SK-N-SH treated with all-trans-retinoic acid at 6 μM for 48 hours (cell line): ENCODE measurements at regions not wholly inside any gene's neighbourhood (a gene's known extent, or its start where the extent isn't known, plus 50 kb on each side); places are given as distances from the start of the nearest gene placed in this dataset.

ENCODE experiments used
- ATAC-seq: fragments of 200-7000 bp; cut with Tn5 transposase; 3 replicates; pipeline ENCODE4 v1.9.1; 2020; ENCODE audit warnings: mild to moderate bottlenecking, moderate library complexity
- ARNTL ChIP-seq: fragments of 450-650 bp; formaldehyde crosslinking; IDR thresholded peaks from 2 replicates; pipeline ENCODE4 v1.5.0; 2020; ENCODE audit warnings: low read depth, mild to moderate bottlenecking, moderate library complexity, borderline replicate concordance
- BACH2 ChIP-seq: fragments of 250-450 bp; sonication (Bioruptor Pico); IDR thresholded peaks from 2 replicates; pipeline ENCODE4 v1.9.0; 2021; ENCODE audit warnings: mild to moderate bottlenecking, borderline replicate concordance
- CREB5 ChIP-seq: fragments of 250-450 bp; sonication (Bioruptor Pico); IDR thresholded peaks from 2 replicates; pipeline ENCODE4 v1.5.1; 2020; ENCODE audit warnings: low read depth, mild to moderate bottlenecking, moderate library complexity
- CSDC2 ChIP-seq: fragments of 250-450 bp; sonication (Bioruptor Pico); IDR thresholded peaks from 2 replicates; pipeline ENCODE4 v1.5.0; 2020; ENCODE audit warnings: mild to moderate bottlenecking, moderate library complexity
- ESRRG ChIP-seq: fragments of 250-450 bp; sonication (Bioruptor Pico); IDR thresholded peaks from 2 replicates; pipeline ENCODE4 v1.6.1; 2021; ENCODE audit warnings: mild to moderate bottlenecking
- GLIS3 ChIP-seq: fragments of 250-450 bp; sonication (Bioruptor Pico); IDR thresholded peaks from 2 replicates; pipeline ENCODE4 v1.5.0; 2020; ENCODE audit warnings: mild to moderate bottlenecking, moderate library complexity
- ISL1 ChIP-seq: fragments of 250-450 bp; sonication (Bioruptor Pico); IDR thresholded peaks from 2 replicates; pipeline ENCODE4 v2.1.2; 2022; ENCODE audit warnings: mild to moderate bottlenecking, moderate library complexity
- OSR1 ChIP-seq: fragments of 250-450 bp; sonication (Bioruptor Pico); IDR thresholded peaks from 2 replicates; pipeline ENCODE4 v1.8.0; 2022; ENCODE audit warnings: moderate library complexity, mild to moderate bottlenecking, inconsistent platforms
- PPARA ChIP-seq: fragments of 250-450 bp; sonication (Bioruptor Pico); IDR thresholded peaks from 2 replicates; pipeline ENCODE4 v1.5.0; 2020; ENCODE audit warnings: mild to moderate bottlenecking, borderline replicate concordance
- RARB ChIP-seq: fragments of 250-450 bp; sonication (Bioruptor Pico); IDR thresholded peaks from 2 replicates; pipeline ENCODE4 v1.8.0; 2021; ENCODE audit warnings: mild to moderate bottlenecking, moderate library complexity
- SNAI2 ChIP-seq: fragments of 250-450 bp; sonication (Bioruptor Pico); IDR thresholded peaks from 2 replicates; pipeline ENCODE4 v1.5.0; 2020; ENCODE audit warnings: mild to moderate bottlenecking, moderate library complexity
- TCF4 ChIP-seq: fragments of 250-450 bp; sonication (Bioruptor Pico); IDR thresholded peaks from 2 replicates; pipeline ENCODE4 v1.8.0; 2021; ENCODE audit warnings: mild to moderate bottlenecking, moderate library complexity, borderline replicate concordance
- TOX ChIP-seq: fragments of 250-450 bp; sonication (Bioruptor Pico); IDR thresholded peaks from 2 replicates; pipeline ENCODE4 v1.8.0; 2021; ENCODE audit warnings: mild to moderate bottlenecking, moderate library complexity, borderline replicate concordance
- ZC3H10 ChIP-seq: fragments of 250-450 bp; sonication (Bioruptor Pico); IDR thresholded peaks from 2 replicates; pipeline ENCODE4 v1.5.1; 2021; ENCODE audit warnings: mild to moderate bottlenecking, moderate library complexity
- ZFP3 ChIP-seq: fragments of 250-450 bp; sonication (Bioruptor Pico); IDR thresholded peaks from 2 replicates; pipeline ENCODE4 v1.5.0; 2020; ENCODE audit warnings: mild to moderate bottlenecking, moderate library complexity
- ZFP30 ChIP-seq: fragments of 450-650 bp; formaldehyde crosslinking; IDR thresholded peaks from 2 replicates; pipeline ENCODE4 v1.5.0; 2022; ENCODE audit warnings: mild to moderate bottlenecking, moderate library complexity
- ZNF565 ChIP-seq: fragments of 450-650 bp; formaldehyde crosslinking; conservative IDR thresholded peaks from 2 replicates; pipeline ENCODE4 v1.5.0; 2020; ENCODE audit warnings: low read depth, mild to moderate bottlenecking, moderate library complexity
- ZNF70 ChIP-seq: fragments of 450-650 bp; formaldehyde crosslinking; IDR thresholded peaks from 2 replicates; pipeline ENCODE4 v1.5.0; 2020; ENCODE audit warnings: mild to moderate bottlenecking, moderate library complexity
- ZNF8 ChIP-seq: fragments of 450-650 bp; formaldehyde crosslinking; IDR thresholded peaks from 2 replicates; pipeline ENCODE4 v1.5.0; 2020; ENCODE audit warnings: mild to moderate bottlenecking, moderate library complexity
- TF ChIP-seq, protein P1 (sequence below): fragments of 250-450 bp; sonication (Bioruptor Pico); IDR thresholded peaks from 2 replicates; pipeline ENCODE4 v1.5.0; 2020; ENCODE audit warnings: mild to moderate bottlenecking, moderate library complexity
- TF ChIP-seq, protein P2 (sequence below): fragments of 250-450 bp; sonication (Bioruptor Pico); IDR thresholded peaks from 2 replicates; pipeline ENCODE4 v1.5.1; 2021; ENCODE audit warnings: mild to moderate bottlenecking, moderate library complexity
- TF ChIP-seq, protein P3 (sequence below): fragments of 250-450 bp; sonication (Bioruptor Pico); IDR thresholded peaks from 2 replicates; pipeline ENCODE4 v1.8.0; 2021; ENCODE audit warnings: low read depth, mild to moderate bottlenecking, moderate library complexity, borderline replicate concordance

DNA sequence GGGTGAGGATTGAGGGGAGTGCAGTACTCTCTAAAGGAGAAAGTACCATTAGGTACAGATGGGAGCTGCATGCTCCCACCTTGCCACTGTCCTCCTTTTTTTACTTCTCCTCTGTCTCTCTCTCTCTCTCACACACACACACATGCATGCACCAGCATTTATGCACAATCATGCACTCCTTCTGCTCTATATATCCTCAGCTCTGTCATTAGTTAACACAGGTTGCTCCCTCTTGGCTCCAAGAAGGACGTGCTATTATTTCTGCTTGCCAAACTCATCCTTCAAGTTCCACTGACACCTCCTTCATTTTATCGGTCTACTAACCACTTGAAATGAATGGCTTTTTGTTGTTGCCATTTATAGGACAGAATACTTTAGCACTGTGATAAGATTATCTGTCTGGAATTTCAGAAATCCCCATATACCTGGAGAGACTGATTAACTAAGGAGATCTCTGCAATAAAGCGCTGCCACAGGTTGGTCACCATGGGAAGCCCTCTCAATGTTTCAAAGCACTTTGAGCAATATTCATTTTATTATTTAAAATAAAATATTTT is 178.5 kb upstream of the TRIB2 start:
- no peak for ATAC-seq
- TF ChIP-seq ZNF565 (no peak), PPARA (CRISPR knock-in tag) (no peak), CREB5 (CRISPR knock-in tag) (no peak), ZFP3 (CRISPR knock-in tag) (no peak), ISL1 (CRISPR knock-in tag) (no peak), OSR1 (no peak), ZNF70 (CRISPR knock-in tag) (no peak), ESRRG (CRISPR knock-in tag) (no peak), ZC3H10 (no peak), ARNTL (CRISPR knock-in tag) (no peak), SNAI2 (CRISPR knock-in tag) (no peak), TCF4 (no peak), ZNF8 (CRISPR knock-in tag) (no peak), TOX (CRISPR knock-in tag) (no peak), GLIS3 (CRISPR knock-in tag) (no peak)
- TF ChIP-seq, protein P1, sequence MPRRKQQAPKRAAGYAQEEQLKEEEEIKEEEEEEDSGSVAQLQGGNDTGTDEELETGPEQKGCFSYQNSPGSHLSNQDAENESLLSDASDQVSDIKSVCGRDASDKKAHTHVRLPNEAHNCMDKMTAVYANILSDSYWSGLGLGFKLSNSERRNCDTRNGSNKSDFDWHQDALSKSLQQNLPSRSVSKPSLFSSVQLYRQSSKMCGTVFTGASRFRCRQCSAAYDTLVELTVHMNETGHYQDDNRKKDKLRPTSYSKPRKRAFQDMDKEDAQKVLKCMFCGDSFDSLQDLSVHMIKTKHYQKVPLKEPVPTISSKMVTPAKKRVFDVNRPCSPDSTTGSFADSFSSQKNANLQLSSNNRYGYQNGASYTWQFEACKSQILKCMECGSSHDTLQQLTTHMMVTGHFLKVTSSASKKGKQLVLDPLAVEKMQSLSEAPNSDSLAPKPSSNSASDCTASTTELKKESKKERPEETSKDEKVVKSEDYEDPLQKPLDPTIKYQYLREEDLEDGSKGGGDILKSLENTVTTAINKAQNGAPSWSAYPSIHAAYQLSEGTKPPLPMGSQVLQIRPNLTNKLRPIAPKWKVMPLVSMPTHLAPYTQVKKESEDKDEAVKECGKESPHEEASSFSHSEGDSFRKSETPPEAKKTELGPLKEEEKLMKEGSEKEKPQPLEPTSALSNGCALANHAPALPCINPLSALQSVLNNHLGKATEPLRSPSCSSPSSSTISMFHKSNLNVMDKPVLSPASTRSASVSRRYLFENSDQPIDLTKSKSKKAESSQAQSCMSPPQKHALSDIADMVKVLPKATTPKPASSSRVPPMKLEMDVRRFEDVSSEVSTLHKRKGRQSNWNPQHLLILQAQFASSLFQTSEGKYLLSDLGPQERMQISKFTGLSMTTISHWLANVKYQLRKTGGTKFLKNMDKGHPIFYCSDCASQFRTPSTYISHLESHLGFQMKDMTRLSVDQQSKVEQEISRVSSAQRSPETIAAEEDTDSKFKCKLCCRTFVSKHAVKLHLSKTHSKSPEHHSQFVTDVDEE (CRISPR knock-in tag), result no peak
- TF ChIP-seq, protein P2, sequence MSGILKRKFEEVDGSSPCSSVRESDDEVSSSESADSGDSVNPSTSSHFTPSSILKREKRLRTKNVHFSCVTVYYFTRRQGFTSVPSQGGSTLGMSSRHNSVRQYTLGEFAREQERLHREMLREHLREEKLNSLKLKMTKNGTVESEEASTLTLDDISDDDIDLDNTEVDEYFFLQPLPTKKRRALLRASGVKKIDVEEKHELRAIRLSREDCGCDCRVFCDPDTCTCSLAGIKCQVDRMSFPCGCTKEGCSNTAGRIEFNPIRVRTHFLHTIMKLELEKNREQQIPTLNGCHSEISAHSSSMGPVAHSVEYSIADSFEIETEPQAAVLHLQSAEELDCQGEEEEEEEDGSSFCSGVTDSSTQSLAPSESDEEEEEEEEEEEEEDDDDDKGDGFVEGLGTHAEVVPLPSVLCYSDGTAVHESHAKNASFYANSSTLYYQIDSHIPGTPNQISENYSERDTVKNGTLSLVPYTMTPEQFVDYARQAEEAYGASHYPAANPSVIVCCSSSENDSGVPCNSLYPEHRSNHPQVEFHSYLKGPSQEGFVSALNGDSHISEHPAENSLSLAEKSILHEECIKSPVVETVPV (CRISPR knock-in tag), result no peak
- TF ChIP-seq, protein P3, sequence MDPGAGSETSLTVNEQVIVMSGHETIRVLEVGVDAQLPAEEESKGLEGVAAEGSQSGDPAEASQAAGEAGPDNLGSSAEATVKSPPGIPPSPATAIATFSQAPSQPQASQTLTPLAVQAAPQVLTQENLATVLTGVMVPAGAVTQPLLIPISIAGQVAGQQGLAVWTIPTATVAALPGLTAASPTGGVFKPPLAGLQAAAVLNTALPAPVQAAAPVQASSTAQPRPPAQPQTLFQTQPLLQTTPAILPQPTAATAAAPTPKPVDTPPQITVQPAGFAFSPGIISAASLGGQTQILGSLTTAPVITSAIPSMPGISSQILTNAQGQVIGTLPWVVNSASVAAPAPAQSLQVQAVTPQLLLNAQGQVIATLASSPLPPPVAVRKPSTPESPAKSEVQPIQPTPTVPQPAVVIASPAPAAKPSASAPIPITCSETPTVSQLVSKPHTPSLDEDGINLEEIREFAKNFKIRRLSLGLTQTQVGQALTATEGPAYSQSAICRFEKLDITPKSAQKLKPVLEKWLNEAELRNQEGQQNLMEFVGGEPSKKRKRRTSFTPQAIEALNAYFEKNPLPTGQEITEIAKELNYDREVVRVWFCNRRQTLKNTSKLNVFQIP (CRISPR knock-in tag), result no peak

GRCh38 chr2:12539336-12539735 is 177.4 kb upstream of the TRIB2 start:
- no peak for ATAC-seq
- TF ChIP-seq PPARA (CRISPR knock-in tag), result no peak
- no peak for TF ChIP-seq ZNF565
- no peak for TF ChIP-seq ZFP30 (CRISPR knock-in tag)
- TF ChIP-seq SNAI2 (CRISPR knock-in tag), result no peak
- TF ChIP-seq ESRRG (CRISPR knock-in tag), result no peak
- no peak for TF ChIP-seq TOX (CRISPR knock-in tag)
- TF ChIP-seq BACH2 (CRISPR knock-in tag), result no peak
- TF ChIP-seq, protein P1 (CRISPR knock-in tag), result no peak
- no peak for TF ChIP-seq RARB (CRISPR knock-in tag)
- no peak for TF ChIP-seq CSDC2
- no peak for TF ChIP-seq ZNF70 (CRISPR knock-in tag)
- TF ChIP-seq ZC3H10, result no peak
- TF ChIP-seq GLIS3 (CRISPR knock-in tag), result no peak
- TF ChIP-seq ISL1 (CRISPR knock-in tag), result no peak
- no peak for TF ChIP-seq ARNTL (CRISPR knock-in tag)
- TF ChIP-seq, protein P2 (CRISPR knock-in tag), result no peak
- no peak for TF ChIP-seq CREB5 (CRISPR knock-in tag)
